IMR-90 (cell line): ENCODE measurements at regions not wholly inside any gene's neighbourhood (a gene's known extent, or its start where the extent isn't known, plus 50 kb on each side); places are given as distances from the start of the nearest gene placed in this dataset.

ENCODE experiments used
- BHLHE40 ChIP-seq: fragments of 150-350 bp; IDR thresholded peaks from 2 replicates; pipeline ENCODE4 v1.6.1; 2016; ENCODE audit warnings: mild to moderate bottlenecking, low read depth, low read length
- CEBPB ChIP-seq: IDR thresholded peaks from 2 replicates; pipeline ENCODE4 v1.6.1; 2012; ENCODE audit warnings: low read depth, low read length, improper control_type of control experiment
- MAFK ChIP-seq: IDR thresholded peaks from 2 replicates; pipeline ENCODE4 v1.6.1; 2012; ENCODE audit warnings: low read depth, low read length, improper control_type of control experiment
- TF ChIP-seq, protein P1 (sequence below): conservative IDR thresholded peaks from 2 replicates; pipeline ENCODE4 v1.5.1; 2012; ENCODE audit warnings: mild to moderate bottlenecking, low read depth, low read length, improper control_type of control experiment

DNA sequence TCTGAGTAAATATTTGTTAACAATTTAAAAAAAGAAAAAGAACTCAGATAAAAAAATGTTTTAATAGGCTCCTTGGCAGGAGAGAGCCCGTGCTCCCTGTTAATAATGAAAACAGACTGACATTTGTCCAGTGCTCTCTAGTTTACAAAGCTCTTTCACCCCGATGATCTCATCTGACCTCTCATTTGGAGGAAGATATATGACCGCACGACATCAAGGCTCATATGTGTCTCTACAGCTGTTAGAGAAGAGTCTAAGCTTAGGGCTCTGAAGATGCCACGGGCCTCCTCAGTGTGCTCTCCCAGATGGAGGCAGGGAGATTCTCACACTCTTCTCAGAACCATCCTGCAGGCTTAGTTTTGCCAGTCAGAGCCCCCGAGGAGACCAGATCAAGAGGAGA lies 280.8 kb upstream of the IRX5 start:
- TF ChIP-seq, protein P1, sequence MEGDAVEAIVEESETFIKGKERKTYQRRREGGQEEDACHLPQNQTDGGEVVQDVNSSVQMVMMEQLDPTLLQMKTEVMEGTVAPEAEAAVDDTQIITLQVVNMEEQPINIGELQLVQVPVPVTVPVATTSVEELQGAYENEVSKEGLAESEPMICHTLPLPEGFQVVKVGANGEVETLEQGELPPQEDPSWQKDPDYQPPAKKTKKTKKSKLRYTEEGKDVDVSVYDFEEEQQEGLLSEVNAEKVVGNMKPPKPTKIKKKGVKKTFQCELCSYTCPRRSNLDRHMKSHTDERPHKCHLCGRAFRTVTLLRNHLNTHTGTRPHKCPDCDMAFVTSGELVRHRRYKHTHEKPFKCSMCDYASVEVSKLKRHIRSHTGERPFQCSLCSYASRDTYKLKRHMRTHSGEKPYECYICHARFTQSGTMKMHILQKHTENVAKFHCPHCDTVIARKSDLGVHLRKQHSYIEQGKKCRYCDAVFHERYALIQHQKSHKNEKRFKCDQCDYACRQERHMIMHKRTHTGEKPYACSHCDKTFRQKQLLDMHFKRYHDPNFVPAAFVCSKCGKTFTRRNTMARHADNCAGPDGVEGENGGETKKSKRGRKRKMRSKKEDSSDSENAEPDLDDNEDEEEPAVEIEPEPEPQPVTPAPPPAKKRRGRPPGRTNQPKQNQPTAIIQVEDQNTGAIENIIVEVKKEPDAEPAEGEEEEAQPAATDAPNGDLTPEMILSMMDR = no peak
- TF ChIP-seq BHLHE40 = no peak
- TF ChIP-seq CEBPB = no peak
- TF ChIP-seq MAFK = no peak
